Mesothelial cell of epicardium (in vitro differentiated cells): ENCODE measurements at regions not wholly inside any gene's neighbourhood (a gene's known extent, or its start where the extent isn't known, plus 50 kb on each side); places are given as distances from the start of the nearest gene placed in this dataset.

Experiments used
- DNase-seq, 2 experiments: peaks; one replicate each; pipeline ENCODE4 v3.0.0; 2021; ENCODE audit warnings: low spot score in 2 of 2; ENCODE audit not compliant: unreplicated experiment in 2 of 2
- H3K27ac Mint-ChIP-seq: 2 replicates; pipeline ENCODE4 v1.8.0; 2021; ENCODE audit warnings: mixed read lengths
- H3K27me3 Mint-ChIP-seq: 2 replicates; pipeline ENCODE4 v1.8.0; 2021; ENCODE audit warnings: low read depth, mixed read lengths
- H3K36me3 Mint-ChIP-seq: 2 replicates; pipeline ENCODE4 v1.8.0; 2021; ENCODE audit warnings: mixed read lengths
- H3K4me1 Mint-ChIP-seq: 2 replicates; pipeline ENCODE4 v1.8.0; 2021; ENCODE audit warnings: mixed read lengths
- H3K4me3 Mint-ChIP-seq: 2 replicates; pipeline ENCODE4 v1.8.0; 2021; ENCODE audit warnings: mild to moderate bottlenecking, moderate library complexity, mixed read lengths
- H3K9me3 Mint-ChIP-seq: 2 replicates; pipeline ENCODE4 v1.8.0; 2021; ENCODE audit warnings: mixed read lengths
- CTCF ChIP-seq: fragments of 200-600 bp; sonication (generic); IDR thresholded peaks from one replicate; pipeline ENCODE4 v1.5.0; 2021; ENCODE audit warnings: antibody characterized with exemption; ENCODE audit not compliant: unreplicated experiment

- Mint-ChIP-seq H3K27me3 (peaks cover 43% of the 10 kb centered on the region), H3K9me3 (no peaks in the 10 kb centered on the region), H3K27ac (no peak overlapping the region), H3K4me3 (no peak overlapping the region), H3K36me3 (no peaks in the 10 kb centered on the region), H3K4me1 (no peaks in the 10 kb centered on the region)
- TF ChIP-seq CTCF, result no peak
- DNase-seq, result no peak
Measured at GRCh38 chr10:104505521-104506042, 135.5 kb upstream of the SORCS3 start.

GRCh38 chr10:104509981-104510380, 131.1 kb upstream of the SORCS3 start:
- Mint-ChIP-seq H3K4me3 (no peak overlapping the region), H3K4me1 (no peaks in the 10 kb centered on the region), H3K9me3 (no peaks in the 10 kb centered on the region)

GRCh38 chr10:104510644-104511043, 130.4 kb upstream of the SORCS3 start:
- TF ChIP-seq CTCF, result no peak
- Mint-ChIP-seq H3K9me3 (no peaks in the 10 kb centered on the region), H3K27me3 (peaks cover 58% of the 10 kb centered on the region), H3K4me1 (no peaks in the 10 kb centered on the region), H3K27ac (no peak overlapping the region), H3K4me3 (no peak overlapping the region), H3K36me3 (no peaks in the 10 kb centered on the region)
- no peak for DNase-seq

More at GRCh38 chr10:104509981-104510380, 131.1 kb upstream of the SORCS3 start:
- no peak for DNase-seq
- no peaks in the 10 kb centered on the region for H3K36me3 Mint-ChIP-seq
- no peak for TF ChIP-seq CTCF
- no peak overlapping the region for H3K27ac Mint-ChIP-seq
- peaks cover 59% of the 10 kb centered on the region for H3K27me3 Mint-ChIP-seq

GRCh38 chr10:104512800-104513199, 128.3 kb upstream of the SORCS3 start:
- no peak for DNase-seq
- Mint-ChIP-seq H3K27ac (no peak overlapping the region), H3K4me3 (no peak overlapping the region), H3K9me3 (no peaks in the 10 kb centered on the region), H3K36me3 (no peaks in the 10 kb centered on the region), H3K27me3 (peaks cover 58% of the 10 kb centered on the region), H3K4me1 (no peaks in the 10 kb centered on the region)
- TF ChIP-seq CTCF, result no peak

GRCh38 chr10:104515678-104516199, 125.4 kb upstream of the SORCS3 start:
- peaks cover 53% of the 10 kb centered on the region for H3K27me3 Mint-ChIP-seq

More at GRCh38 chr10:104515678-104516199, 125.4 kb upstream of the SORCS3 start:
- no peaks in the 10 kb centered on the region for H3K4me1 Mint-ChIP-seq
- no peak for DNase-seq
- H3K36me3 Mint-ChIP-seq, result no peaks in the 10 kb centered on the region
- H3K4me3 Mint-ChIP-seq, result no peak overlapping the region
- H3K27ac Mint-ChIP-seq, result no peak overlapping the region
- no peaks in the 10 kb centered on the region for H3K9me3 Mint-ChIP-seq
- TF ChIP-seq CTCF, result no peak
